ENCODE measurements at regions not wholly inside any gene's neighbourhood (a gene's known extent, or its start where the extent isn't known, plus 50 kb on each side); places are given as distances from the start of the nearest gene placed in this dataset.

DNA sequence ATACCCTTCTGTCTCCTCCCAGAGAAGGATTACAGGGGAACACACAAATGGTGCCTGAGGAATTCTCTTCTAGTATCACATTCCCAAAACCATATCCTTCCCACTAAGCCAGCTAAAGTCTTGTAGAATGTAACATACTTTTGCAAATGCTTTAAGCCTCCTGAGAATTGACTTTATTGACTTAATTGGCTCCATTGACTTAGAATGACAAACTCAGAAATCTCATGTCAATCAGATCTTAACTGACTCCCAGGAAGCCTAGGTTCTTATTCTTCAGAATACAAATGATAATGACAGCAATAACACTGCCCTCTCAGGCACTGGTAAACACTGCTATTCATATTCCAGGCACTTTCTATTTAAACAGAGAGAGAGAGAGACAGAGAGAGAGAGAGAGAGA lies 356.9 kb upstream of the PRKCQ start (continued):
- TF ChIP-seq, protein P1, sequence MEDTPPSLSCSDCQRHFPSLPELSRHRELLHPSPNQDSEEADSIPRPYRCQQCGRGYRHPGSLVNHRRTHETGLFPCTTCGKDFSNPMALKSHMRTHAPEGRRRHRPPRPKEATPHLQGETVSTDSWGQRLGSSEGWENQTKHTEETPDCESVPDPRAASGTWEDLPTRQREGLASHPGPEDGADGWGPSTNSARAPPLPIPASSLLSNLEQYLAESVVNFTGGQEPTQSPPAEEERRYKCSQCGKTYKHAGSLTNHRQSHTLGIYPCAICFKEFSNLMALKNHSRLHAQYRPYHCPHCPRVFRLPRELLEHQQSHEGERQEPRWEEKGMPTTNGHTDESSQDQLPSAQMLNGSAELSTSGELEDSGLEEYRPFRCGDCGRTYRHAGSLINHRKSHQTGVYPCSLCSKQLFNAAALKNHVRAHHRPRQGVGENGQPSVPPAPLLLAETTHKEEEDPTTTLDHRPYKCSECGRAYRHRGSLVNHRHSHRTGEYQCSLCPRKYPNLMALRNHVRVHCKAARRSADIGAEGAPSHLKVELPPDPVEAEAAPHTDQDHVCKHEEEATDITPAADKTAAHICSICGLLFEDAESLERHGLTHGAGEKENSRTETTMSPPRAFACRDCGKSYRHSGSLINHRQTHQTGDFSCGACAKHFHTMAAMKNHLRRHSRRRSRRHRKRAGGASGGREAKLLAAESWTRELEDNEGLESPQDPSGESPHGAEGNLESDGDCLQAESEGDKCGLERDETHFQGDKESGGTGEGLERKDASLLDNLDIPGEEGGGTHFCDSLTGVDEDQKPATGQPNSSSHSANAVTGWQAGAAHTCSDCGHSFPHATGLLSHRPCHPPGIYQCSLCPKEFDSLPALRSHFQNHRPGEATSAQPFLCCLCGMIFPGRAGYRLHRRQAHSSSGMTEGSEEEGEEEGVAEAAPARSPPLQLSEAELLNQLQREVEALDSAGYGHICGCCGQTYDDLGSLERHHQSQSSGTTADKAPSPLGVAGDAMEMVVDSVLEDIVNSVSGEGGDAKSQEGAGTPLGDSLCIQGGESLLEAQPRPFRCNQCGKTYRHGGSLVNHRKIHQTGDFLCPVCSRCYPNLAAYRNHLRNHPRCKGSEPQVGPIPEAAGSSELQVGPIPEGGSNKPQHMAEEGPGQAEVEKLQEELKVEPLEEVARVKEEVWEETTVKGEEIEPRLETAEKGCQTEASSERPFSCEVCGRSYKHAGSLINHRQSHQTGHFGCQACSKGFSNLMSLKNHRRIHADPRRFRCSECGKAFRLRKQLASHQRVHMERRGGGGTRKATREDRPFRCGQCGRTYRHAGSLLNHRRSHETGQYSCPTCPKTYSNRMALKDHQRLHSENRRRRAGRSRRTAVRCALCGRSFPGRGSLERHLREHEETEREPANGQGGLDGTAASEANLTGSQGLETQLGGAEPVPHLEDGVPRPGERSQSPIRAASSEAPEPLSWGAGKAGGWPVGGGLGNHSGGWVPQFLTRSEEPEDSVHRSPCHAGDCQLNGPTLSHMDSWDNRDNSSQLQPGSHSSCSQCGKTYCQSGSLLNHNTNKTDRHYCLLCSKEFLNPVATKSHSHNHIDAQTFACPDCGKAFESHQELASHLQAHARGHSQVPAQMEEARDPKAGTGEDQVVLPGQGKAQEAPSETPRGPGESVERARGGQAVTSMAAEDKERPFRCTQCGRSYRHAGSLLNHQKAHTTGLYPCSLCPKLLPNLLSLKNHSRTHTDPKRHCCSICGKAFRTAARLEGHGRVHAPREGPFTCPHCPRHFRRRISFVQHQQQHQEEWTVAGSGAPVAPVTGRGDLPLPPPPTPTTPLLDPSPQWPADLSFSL (CRISPR knock-in tag; IDR thresholded peaks at IDR 0.05): no peak
- no peak for TF ChIP-seq NCOR1 (IDR thresholded peaks at IDR 0.05; ENCODE audit: borderline replicate concordance, low read length)
- TF ChIP-seq, protein P2, sequence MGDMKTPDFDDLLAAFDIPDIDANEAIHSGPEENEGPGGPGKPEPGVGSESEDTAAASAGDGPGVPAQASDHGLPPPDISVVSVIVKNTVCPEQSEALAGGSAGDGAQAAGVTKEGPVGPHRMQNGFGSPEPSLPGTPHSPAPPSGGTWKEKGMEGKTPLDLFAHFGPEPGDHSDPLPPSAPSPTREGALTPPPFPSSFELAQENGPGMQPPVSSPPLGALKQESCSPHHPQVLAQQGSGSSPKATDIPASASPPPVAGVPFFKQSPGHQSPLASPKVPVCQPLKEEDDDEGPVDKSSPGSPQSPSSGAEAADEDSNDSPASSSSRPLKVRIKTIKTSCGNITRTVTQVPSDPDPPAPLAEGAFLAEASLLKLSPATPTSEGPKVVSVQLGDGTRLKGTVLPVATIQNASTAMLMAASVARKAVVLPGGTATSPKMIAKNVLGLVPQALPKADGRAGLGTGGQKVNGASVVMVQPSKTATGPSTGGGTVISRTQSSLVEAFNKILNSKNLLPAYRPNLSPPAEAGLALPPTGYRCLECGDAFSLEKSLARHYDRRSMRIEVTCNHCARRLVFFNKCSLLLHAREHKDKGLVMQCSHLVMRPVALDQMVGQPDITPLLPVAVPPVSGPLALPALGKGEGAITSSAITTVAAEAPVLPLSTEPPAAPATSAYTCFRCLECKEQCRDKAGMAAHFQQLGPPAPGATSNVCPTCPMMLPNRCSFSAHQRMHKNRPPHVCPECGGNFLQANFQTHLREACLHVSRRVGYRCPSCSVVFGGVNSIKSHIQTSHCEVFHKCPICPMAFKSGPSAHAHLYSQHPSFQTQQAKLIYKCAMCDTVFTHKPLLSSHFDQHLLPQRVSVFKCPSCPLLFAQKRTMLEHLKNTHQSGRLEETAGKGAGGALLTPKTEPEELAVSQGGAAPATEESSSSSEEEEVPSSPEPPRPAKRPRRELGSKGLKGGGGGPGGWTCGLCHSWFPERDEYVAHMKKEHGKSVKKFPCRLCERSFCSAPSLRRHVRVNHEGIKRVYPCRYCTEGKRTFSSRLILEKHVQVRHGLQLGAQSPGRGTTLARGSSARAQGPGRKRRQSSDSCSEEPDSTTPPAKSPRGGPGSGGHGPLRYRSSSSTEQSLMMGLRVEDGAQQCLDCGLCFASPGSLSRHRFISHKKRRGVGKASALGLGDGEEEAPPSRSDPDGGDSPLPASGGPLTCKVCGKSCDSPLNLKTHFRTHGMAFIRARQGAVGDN (CRISPR knock-in tag; IDR thresholded peaks at IDR 0.05): no peak
